Glomerular endothelial cell (primary cell): ENCODE measurements at regions not wholly inside any gene's neighbourhood (a gene's known extent, or its start where the extent isn't known, plus 50 kb on each side); places are given as distances from the start of the nearest gene placed in this dataset.

Experiments
- DNase-seq: peaks from one replicate; pipeline ENCODE4 v3.0.0-alpha.2; 2011; ENCODE audit warnings: low read depth, low spot score; ENCODE audit errors: extremely low read depth

DNA sequence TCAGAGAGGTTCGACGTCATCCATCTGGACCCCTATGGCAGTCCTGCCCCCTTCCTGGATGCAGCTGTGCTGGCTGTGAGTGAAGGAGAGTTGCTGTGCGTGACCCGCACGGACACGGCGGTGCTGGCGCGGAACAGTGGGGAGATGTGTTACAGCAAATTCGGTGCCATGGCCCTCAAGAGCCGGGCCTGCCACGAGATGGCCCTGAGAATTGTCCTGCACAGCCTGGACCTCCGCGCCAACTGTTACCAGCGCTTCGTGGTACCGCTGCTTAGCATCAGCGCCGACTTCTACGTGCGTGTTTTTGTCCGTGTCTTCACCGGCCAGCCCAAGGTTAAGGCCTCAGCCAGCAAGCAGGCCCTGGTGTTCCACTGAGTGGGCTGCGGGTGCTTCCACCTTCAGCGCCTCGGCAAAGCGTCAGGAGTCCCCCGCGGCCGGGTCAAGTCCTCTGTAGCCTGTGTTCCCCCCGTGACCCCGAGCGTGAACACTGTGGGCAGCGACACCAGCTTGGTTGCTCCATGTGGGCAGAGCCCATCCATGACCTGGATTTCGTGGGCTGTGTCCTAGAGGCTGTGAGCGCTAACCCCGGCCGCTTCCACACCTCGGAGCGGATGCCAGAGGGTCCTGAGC lies 186.7 kb upstream of the SLITRK2 start:
- DNase-seq, result no peak

DNA sequence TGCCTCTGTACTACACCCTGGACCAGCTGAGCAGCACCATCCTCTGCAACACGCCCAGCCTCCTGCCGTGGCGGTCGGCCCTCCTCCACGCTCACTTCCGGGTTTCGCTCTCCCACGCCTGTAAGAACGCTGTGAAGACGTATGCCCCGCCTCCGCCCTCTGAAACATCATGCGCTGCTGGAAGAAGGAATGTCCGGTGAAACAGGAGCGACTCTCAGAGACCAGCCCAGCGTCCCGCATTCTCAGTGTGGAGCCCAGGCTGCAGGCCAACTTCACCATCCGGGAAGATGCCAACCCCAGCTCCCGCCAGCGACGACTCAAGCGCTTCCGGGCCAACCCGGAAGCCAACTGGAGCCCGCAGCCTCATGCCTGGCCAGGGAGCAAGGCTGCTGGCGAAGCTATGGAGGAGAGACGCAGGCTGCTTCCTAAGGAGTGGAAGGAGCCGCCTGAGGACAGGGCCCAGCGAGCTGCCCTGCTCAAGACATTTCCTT lies 186.1 kb upstream of the SLITRK2 start:
- no peak for DNase-seq

DNA sequence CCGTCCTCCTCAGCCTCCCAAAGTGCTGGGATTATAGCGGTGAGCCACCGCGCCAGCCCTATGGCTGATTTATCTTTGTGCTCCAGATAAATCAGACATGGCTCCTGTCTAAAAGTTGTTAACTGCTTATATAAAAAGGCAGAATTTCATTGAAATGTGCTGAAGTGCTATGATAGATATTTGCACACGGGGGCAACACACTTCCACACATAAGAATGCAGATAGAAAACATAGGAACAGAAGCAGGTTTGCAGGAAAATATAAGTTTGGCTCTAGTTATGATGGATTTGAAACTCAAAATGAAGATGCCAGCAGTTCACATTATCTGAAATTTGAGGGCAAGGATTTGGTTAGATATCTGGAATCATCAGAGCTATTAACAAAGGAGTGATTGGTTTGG lies 163.1 kb upstream of the SLITRK2 start:
- DNase-seq, result no peak

DNA sequence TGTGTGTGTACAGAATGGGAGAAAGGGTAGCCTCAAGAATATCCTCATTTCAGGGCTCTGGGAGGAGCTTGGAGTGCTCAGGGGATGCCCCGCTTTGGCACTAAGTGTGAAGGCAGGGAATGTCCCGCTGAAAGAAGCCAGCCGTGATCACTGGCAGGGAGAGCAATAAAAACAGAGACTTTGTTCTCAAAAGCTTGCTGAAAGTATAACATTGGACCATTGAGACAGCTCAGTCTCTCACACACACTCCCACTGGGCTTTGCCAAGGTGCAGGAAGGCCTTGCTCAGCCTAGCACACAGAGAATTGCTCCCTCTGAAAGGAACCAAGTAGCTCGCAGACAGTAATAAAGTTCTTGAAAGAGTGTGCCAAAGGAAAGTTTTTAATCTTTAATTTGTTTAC lies 143.8 kb upstream of the SLITRK2 start:
- no peak for DNase-seq

DNA sequence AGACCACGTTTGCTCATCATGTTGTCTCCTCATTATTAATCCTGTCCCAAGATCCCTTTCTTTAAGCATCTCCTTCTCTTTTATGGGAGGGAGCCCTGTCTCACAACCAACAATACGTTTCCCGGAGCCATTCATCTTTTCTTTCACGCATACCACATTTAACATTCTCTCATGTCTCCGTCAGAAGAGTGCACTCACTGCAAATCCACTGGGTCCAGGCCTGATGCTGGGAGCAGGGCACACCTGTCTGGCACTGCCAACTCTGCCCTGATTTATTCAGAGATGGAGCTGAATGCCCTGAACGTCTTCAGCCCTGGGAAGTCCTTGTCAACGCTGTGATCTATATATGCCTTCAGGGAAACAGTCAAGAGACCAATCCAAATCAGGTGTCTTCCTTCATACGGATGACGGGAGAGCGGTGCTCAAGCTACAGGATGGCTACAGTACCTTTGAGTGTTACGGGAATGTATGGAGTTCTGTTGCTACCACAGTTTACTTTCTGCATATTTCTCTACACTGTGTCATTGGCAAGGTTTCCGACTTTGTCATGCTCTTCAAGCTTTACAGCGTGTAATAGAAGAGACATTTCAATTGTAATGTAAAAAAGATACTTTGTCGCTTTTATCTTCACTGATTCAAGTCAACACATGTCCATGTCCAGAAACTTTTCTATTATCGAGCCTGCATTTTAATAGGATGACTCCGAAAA lies 140.4 kb upstream of the SLITRK2 start:
- no peak for DNase-seq

DNA sequence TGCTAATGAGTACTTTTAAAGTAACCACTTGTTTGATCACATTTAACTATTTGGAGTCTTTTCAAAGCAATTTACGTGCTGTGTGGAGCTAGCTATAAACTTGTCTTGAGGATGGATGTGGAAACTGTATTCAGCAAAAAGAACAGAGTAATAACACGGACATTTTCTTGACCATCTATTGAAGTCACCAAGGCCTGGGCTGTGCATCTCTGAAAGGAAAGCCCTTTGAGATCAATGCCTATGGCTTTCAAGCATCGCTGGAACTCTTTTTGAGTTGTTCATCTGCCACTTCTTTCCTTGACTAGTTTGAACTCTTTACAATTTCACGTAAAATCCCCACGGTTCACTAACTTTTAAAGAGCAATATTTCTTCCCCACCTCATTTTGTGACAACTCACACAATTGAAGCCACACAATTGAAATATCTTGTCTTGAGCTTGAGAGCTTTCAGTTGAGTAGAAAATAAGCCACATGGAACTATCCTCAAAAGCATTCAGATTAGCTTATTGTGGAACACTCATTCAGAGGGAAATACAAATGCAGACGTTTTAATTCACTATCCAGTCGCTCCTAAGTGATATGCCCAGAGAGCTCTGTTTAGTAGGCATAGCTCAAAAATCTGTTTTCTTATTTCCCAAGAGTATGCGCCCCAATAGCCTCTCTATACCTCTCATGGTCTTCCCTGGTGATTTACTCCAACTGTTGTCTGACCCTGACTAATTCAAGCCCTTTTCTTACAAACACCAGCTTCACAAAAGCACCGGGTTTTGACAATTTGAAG lies 134.9 kb upstream of the SLITRK2 start:
- no peak for DNase-seq

DNA sequence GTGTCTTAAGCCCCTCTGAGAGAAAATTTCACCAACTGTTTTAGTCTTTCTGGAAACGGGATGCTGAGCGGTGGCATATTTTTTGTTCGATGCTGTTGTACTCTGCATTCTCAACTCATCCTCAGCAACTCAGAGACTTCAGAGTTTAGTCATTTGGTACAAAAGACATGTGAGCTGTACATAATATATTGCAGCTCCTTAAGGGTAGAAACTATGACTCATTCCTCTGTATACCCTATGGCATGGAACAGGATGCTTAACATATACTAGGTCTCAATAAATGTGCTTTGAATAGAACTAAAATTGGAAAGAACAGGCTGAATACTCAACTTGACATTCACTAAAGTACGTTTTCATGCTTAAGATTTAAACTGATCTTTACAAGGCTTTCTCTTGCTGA lies 130.5 kb upstream of the SLITRK2 start:
- no peak for DNase-seq

DNA sequence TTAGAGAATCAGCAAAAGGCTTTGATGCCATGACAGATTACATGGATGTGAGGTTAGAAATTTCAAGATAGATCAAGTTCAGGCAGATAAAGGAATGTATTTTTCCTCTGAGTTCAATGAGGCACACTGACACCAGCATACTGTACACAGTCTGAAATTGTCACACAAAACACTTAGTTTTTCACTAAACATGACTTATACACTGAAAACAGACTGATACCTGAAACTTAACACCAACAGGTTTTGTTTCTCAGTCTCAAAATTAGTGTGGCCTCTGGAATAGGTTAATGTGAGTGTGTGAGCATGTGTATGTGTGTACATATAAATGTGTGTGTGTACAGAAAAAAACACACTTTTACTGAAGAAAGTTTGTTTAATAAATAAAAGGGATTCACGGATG lies 129.9 kb upstream of the SLITRK2 start:
- no peak for DNase-seq

DNA sequence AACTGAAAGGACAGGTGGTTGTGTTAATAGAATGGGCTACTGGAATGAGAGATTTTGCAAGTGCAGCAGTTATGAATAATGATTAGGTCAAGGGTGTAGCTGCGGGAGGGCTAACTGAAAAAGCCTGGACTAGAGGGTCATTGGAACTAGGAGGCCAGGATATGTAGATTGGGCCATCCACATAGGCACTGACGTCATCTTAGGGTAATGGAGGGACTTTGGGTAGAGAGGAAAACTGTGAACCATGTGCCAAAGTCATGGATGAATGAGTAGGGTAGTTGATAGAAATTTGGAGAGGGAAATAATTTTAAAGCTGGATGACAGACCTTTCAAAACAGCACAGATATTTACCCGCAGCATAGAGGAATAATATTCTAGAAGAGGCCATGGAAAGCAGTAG lies 123.6 kb upstream of the SLITRK2 start:
- no peak for DNase-seq

DNA sequence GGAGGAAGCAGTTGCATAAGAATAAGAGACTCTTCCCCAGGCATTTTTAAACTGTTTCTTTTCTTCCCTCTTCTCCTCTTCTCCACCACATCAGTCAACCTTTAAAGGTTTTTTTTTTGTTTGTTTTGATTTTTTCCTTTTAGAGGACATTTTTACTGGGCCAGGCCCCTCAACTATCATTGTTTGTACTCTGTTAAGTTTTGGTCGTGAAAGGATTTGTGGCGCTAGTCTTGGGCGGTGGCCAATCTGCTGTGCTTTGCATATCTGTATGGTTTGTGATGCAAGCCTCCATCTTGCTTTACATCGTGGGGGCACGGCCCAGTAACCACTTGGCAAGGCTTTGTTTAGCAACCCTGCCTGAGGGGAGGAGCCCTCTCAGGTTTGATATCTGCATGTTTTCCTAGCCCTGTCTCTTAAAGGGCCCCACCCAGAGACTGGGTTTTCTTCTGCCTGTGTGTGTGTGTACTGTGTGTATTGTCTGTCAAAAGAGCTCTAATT lies 101.9 kb upstream of the SLITRK2 start:
- DNase-seq, result no peak

DNA sequence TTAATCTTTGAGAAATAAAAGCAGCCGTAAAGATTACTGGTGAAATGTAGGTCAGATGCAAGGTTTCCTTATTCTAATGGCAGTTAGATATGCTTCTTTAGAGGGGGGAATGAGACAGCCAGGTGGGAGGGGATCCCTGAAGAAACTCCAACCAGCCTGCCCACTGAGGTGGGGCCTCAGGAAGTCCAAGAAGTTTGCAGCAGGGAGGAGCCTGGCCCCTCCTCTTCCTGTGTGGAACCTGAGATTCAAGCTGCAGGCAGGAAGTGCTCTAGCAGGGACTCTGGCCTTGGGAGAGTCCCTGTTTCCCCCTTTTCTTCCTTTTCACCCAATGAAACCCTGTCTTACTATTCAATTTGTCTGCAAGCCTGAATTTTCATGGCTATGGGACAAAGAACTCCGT lies 101.4 kb upstream of the SLITRK2 start:
- DNase-seq, result no peak

DNA sequence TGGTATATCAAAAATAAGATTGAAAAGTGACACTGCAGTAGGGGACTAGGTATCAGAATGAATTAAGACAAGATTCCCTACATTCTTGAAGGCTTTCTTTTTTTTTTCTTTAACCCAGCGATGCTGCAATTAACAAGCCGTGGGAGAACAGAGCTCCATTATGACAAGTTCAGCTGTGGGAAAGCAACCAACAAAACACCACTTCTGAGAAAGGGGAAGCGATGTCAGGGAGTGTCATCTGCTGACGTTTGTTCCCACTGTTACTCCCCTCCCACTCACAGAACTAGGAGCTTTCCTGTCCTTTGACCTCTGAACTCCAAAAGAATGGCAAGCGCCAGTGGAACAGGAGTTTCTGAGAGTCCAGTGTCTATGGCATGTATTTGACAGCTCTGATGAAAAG lies 90.2 kb upstream of the SLITRK2 start:
- DNase-seq, result no peak

DNA sequence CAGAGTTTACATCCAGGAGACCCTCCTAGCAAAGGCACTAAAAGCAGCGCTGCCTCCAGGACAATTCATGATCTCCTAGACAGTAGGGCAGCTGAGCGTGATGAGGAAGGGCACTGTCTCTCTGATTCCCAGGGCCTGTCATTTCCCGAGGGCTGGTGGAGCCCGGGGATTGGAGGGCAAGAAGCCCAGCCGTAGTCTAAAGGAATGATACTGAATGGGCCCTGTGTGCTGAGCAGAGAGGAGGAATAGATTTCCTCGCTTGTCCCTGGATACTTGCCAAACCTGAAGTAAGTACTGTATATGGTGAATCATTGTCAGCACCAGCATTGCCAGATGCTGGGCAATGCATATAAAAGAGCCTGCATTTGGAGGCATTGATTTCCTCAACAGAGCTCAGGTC lies 88.0 kb upstream of the SLITRK2 start:
- DNase-seq, result no peak

DNA sequence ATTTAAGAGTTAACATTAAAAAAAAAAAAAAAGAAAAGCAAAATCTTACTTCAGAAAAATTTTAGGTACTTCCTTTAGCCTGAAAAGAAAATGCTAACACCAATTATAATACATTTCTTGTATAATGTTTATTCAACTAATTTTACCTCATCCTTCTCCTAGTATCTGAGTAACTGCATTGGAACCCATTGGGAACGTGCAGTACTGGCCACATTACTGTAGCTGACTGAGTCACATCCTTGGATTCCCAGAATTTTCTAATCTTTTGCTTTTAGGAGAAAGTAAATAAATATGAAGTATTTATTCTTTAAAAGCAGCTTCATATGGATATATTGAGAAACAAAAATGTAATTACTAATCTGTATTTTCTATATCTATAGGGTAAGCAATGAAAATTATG lies 82.6 kb upstream of the SLITRK2 start:
- DNase-seq, result no peak

DNA sequence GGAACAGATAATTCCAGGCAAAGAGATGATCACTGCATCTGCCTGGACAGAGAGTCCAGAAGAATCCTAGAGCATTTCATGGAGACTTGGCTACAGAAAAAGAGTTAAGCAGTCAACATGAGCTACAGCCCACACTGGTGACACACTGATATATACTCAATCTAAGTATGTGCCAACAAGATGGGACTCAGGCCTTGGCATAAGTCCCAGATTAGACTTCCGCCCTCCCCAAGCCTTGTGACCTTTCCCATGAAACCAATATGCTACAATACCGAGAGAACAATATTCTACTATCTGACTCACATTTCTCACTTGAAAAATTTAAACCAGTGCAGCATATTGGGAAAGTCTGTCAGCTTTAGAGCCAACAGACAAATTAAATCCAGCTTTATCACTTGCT lies 65.7 kb upstream of the SLITRK2 start:
- no peak for DNase-seq
